Astrocyte (in vitro differentiated cells and primary cell): ENCODE measurements at regions not wholly inside any gene's neighbourhood (a gene's known extent, or its start where the extent isn't known, plus 50 kb on each side); places are given as distances from the start of the nearest gene placed in this dataset.

Source experiments
- DNase-seq: peaks from one replicate; pipeline ENCODE4 v3.0.0-alpha.2; 2010; ENCODE audit warnings: low read depth
- FAIRE-seq: peaks from 2 replicates; lab custom pipeline; 2011; peaks lifted over from hg19 to GRCh38; lab: Jason Lieb, UNC
- H2AFZ ChIP-seq: 2 replicates; pipeline ENCODE4 v1.6.0; 2012; ENCODE audit warnings: low read depth, low read length, inconsistent platforms
- H3K27ac ChIP-seq: 2 replicates; pipeline ENCODE4 v1.5.1; 2011; ENCODE audit warnings: low read depth, low read length, inconsistent platforms
- H3K27me3 ChIP-seq: 2 replicates; pipeline ENCODE4 v1.6.0; 2011; ENCODE audit warnings: low read length, inconsistent platforms; ENCODE audit not compliant: insufficient read depth
- H3K36me3 ChIP-seq: 2 replicates; pipeline ENCODE4 v1.5.1; 2011; ENCODE audit warnings: low read length, inconsistent platforms; ENCODE audit not compliant: insufficient read depth
- H3K4me1 ChIP-seq: 2 replicates; pipeline ENCODE4 v1.5.1; 2011; ENCODE audit warnings: low read length, inconsistent platforms; ENCODE audit not compliant: insufficient read depth
- H3K4me2 ChIP-seq: 2 replicates; pipeline ENCODE4 v1.6.0; 2012; ENCODE audit warnings: low read length, inconsistent platforms
- H3K4me3 ChIP-seq: 2 replicates; pipeline ENCODE4 v1.5.1; 2011; ENCODE audit warnings: low read depth, mild to moderate bottlenecking, low read length, inconsistent platforms; ENCODE audit not compliant: insufficient read depth
- H3K79me2 ChIP-seq: 2 replicates; pipeline ENCODE4 v1.6.0; 2012; ENCODE audit warnings: mild to moderate bottlenecking, low read length, inconsistent platforms; ENCODE audit not compliant: insufficient read depth
- H3K9ac ChIP-seq: 2 replicates; pipeline ENCODE4 v1.6.0; 2012; ENCODE audit warnings: mild to moderate bottlenecking, low read length, inconsistent platforms
- H3K9me3 ChIP-seq: 2 replicates; pipeline ENCODE4 v1.5.1; 2012; ENCODE audit warnings: low read depth, mild to moderate bottlenecking, low read length, inconsistent platforms; ENCODE audit not compliant: insufficient read depth
- H4K20me1 ChIP-seq: 2 replicates; pipeline ENCODE4 v1.6.0; 2012; ENCODE audit warnings: low read length, inconsistent platforms; ENCODE audit not compliant: insufficient read depth
- H3K27ac Mint-ChIP-seq: one replicate; pipeline ENCODE4 v1.8.0; 2021; ENCODE audit warnings: mild to moderate bottlenecking, mixed read lengths; ENCODE audit not compliant: unreplicated experiment
- H3K27me3 Mint-ChIP-seq: one replicate; pipeline ENCODE4 v1.8.0; 2021; ENCODE audit warnings: low read depth, mixed read lengths; ENCODE audit not compliant: unreplicated experiment
- H3K36me3 Mint-ChIP-seq: one replicate; pipeline ENCODE4 v1.8.0; 2021; ENCODE audit warnings: low read depth, mixed read lengths; ENCODE audit not compliant: unreplicated experiment
- H3K4me1 Mint-ChIP-seq: one replicate; pipeline ENCODE4 v1.8.0; 2021; ENCODE audit warnings: low read depth, mixed read lengths; ENCODE audit not compliant: unreplicated experiment
- H3K4me3 Mint-ChIP-seq: one replicate; pipeline ENCODE4 v1.8.0; 2021; ENCODE audit warnings: mild to moderate bottlenecking, moderate library complexity, mixed read lengths; ENCODE audit not compliant: unreplicated experiment
- H3K9me3 Mint-ChIP-seq: one replicate; pipeline ENCODE4 v1.8.0; 2021; ENCODE audit warnings: mild to moderate bottlenecking, mixed read lengths; ENCODE audit not compliant: unreplicated experiment
- CTCF ChIP-seq: IDR thresholded peaks from 2 replicates; pipeline ENCODE4 v1.5.1; 2011; ENCODE audit warnings: low read depth, mild to moderate bottlenecking, inconsistent platforms, low read length, moderate library complexity; ENCODE audit not compliant: insufficient read depth
- EZH2 ChIP-seq: IDR thresholded peaks from 2 replicates; pipeline ENCODE4 v1.6.1; 2012; ENCODE audit warnings: mild to moderate bottlenecking, low read length, inconsistent platforms; ENCODE audit not compliant: insufficient read depth

GRCh38 chr13:90557626-90558025 lies 789.9 kb upstream of the MIR17HG start:
- no peaks in the 10 kb centered on the region for H3K27me3 Mint-ChIP-seq
- no peak overlapping the region for H3K4me3 Mint-ChIP-seq
- no peaks in the 10 kb centered on the region for H3K4me1 Mint-ChIP-seq
- no peaks in the 10 kb centered on the region for H3K9me3 Mint-ChIP-seq
- no peaks in the 10 kb centered on the region for H3K9me3 ChIP-seq
- no peaks in the 10 kb centered on the region for H3K36me3 Mint-ChIP-seq
- no peaks in the 10 kb centered on the region for H3K4me1 ChIP-seq
- H2AFZ ChIP-seq, result no peak overlapping the region
- TF ChIP-seq CTCF (no peak), EZH2 (no peak)
- no peaks in the 10 kb centered on the region for H3K36me3 ChIP-seq
- no peak overlapping the region for H3K4me2 ChIP-seq
- H3K4me3 ChIP-seq, result no peak overlapping the region
- no peaks in the 10 kb centered on the region for H3K79me2 ChIP-seq
- no peak overlapping the region for H3K27ac Mint-ChIP-seq
- H3K9ac ChIP-seq, result no peak overlapping the region
- H4K20me1 ChIP-seq, result no peaks in the 10 kb centered on the region
- no peak overlapping the region for H3K27ac ChIP-seq
- FAIRE-seq (no peak), DNase-seq (no peak)
- H3K27me3 ChIP-seq, result no peaks in the 10 kb centered on the region

- Mint-ChIP-seq H3K27ac (no peak overlapping the region), H3K4me3 (no peak overlapping the region), H3K27me3 (no peaks in the 10 kb centered on the region), H3K36me3 (no peaks in the 10 kb centered on the region), H3K4me1 (no peaks in the 10 kb centered on the region), H3K9me3 (no peaks in the 10 kb centered on the region)
- no peaks in the 10 kb centered on the region for H3K36me3 ChIP-seq
- FAIRE-seq, result no peak
- no peak overlapping the region for H3K27ac ChIP-seq
- H3K79me2 ChIP-seq, result no peaks in the 10 kb centered on the region
- H3K4me1 ChIP-seq, result no peaks in the 10 kb centered on the region
- H3K9ac ChIP-seq, result no peak overlapping the region
- H2AFZ ChIP-seq, result no peak overlapping the region
- TF ChIP-seq EZH2, result no peak
- no peak for TF ChIP-seq CTCF
- no peak for DNase-seq
- H4K20me1 ChIP-seq, result no peaks in the 10 kb centered on the region
- no peak overlapping the region for H3K4me3 ChIP-seq
- no peak overlapping the region for H3K4me2 ChIP-seq
- no peaks in the 10 kb centered on the region for H3K9me3 ChIP-seq
- no peaks in the 10 kb centered on the region for H3K27me3 ChIP-seq
Measured at GRCh38 chr13:90562443-90562842, 785.0 kb upstream of the MIR17HG start.

GRCh38 chr13:90564096-90564495 lies 783.4 kb upstream of the MIR17HG start:
- Mint-ChIP-seq H3K4me1 (no peaks in the 10 kb centered on the region), H3K4me3 (no peak overlapping the region), H3K27ac (no peak overlapping the region), H3K27me3 (no peaks in the 10 kb centered on the region), H3K9me3 (no peaks in the 10 kb centered on the region), H3K36me3 (no peaks in the 10 kb centered on the region)
- FAIRE-seq (no peak), DNase-seq (no peak)
- no peaks in the 10 kb centered on the region for H3K4me1 ChIP-seq
- no peak overlapping the region for H2AFZ ChIP-seq
- no peaks in the 10 kb centered on the region for H4K20me1 ChIP-seq
- H3K9me3 ChIP-seq, result no peaks in the 10 kb centered on the region
- no peak overlapping the region for H3K9ac ChIP-seq
- no peak overlapping the region for H3K27ac ChIP-seq
- H3K4me3 ChIP-seq, result no peak overlapping the region
- no peaks in the 10 kb centered on the region for H3K36me3 ChIP-seq
- H3K4me2 ChIP-seq, result no peak overlapping the region
- TF ChIP-seq CTCF (no peak), EZH2 (no peak)
- no peaks in the 10 kb centered on the region for H3K27me3 ChIP-seq
- no peaks in the 10 kb centered on the region for H3K79me2 ChIP-seq
